K562 (cell line): ENCODE measurements at regions not wholly inside any gene's neighbourhood (a gene's known extent, or its start where the extent isn't known, plus 50 kb on each side); places are given as distances from the start of the nearest gene placed in this dataset.

Experiments
- ATAC-seq: fragments of 200-7000 bp; cut with Tn5 transposase; 3 replicates; pipeline ENCODE4 v1.9.1; 2020; ENCODE audit warnings: moderate library complexity
- BruUV-seq: library from RNA; stranded (reverse); fragments of 400-500 nt; replicated peaks from 2 replicates; lab custom pipeline; 2021; lab: Mats Ljungman, UMichigan
- CTCF ChIA-PET: fragments of 300-600 bp; formaldehyde crosslinking; extraction: SDS; loops from one replicate; lab custom pipeline; 2021; ENCODE audit warnings: low intra/inter-chr PET ratio; lab: Yijun Ruan, JAX
- POLR2A ChIA-PET: fragments of 300-600, 350-650 bp; sonication (Branson Sonifier 250); formaldehyde crosslinking; extraction: SDS; loops from one replicate; lab custom pipeline; 2021; ENCODE audit warnings: antibody characterized with exemption, inconsistent platforms; lab: Yijun Ruan, JAX
- DNase-seq, 4 experiments: peaks; one replicate each; pipeline versions ENCODE4 v3.0.0 to v3.0.0-alpha.2; 2011 to 2018; ENCODE audit warnings: low spot score in 3 of 4, mixed read lengths in 3 of 4; ENCODE audit errors: extremely low read depth in 1 of 4
- FAIRE-seq: peaks from 2 replicates; lab custom pipeline; 2011; peaks lifted over from hg19 to GRCh38; lab: Jason Lieb, UNC
- H2AFZ ChIP-seq: 2 replicates; pipeline ENCODE4 v1.6.0; 2011; ENCODE audit warnings: low read depth, low read length, control low read depth, inconsistent platforms
- H3K27ac ChIP-seq: fragments of 200-600 bp; 3 replicates; pipeline ENCODE4 v1.8.0; 2011; ENCODE audit warnings: low read depth, mild to moderate bottlenecking, control low read depth, inconsistent platforms, low read length, moderate library complexity, mixed read lengths; ENCODE audit errors: extremely low read depth
- H3K27me3 ChIP-seq, 2 experiments: fragments of 300-600 bp in 1 of 2; 2 replicates in 1 of 2; 3 replicates in 1 of 2; pipeline versions ENCODE4 v1.6.0 to v1.8.0; 2011; ENCODE audit warnings: inconsistent platforms in 2 of 2, low read length in 2 of 2, mild to moderate bottlenecking in 1 of 2, mixed read lengths in 1 of 2, moderate library complexity in 1 of 2; ENCODE audit not compliant: control insufficient read depth in 2 of 2, insufficient read depth in 2 of 2
- H3K36me3 ChIP-seq: fragments of 300-600 bp; 3 replicates; pipeline ENCODE4 v1.8.0; 2011; ENCODE audit warnings: mild to moderate bottlenecking, low read length, inconsistent platforms; ENCODE audit not compliant: control insufficient read depth, insufficient read depth
- H3K4me1 ChIP-seq, 2 experiments: fragments of 200-600 bp in 1 of 2; replicated peaks in 1 of 2; 2 replicates in 1 of 2; 3 replicates in 1 of 2; pipeline versions ENCODE4 v1.5.1 to v1.8.0; 2011; ENCODE audit warnings: inconsistent platforms in 2 of 2, low read length in 2 of 2, mild to moderate bottlenecking in 1 of 2, mixed read lengths in 1 of 2, moderate library complexity in 1 of 2; ENCODE audit not compliant: control insufficient read depth in 2 of 2, insufficient read depth in 2 of 2
- H3K4me2 ChIP-seq: 2 replicates; pipeline ENCODE4 v1.6.1; 2011; ENCODE audit warnings: low read length, control low read depth, inconsistent platforms, mixed read lengths; ENCODE audit not compliant: insufficient read depth
- H3K4me3 ChIP-seq: fragments of 200-600 bp; sonication (generic), shearing (Covaris generic); 2 replicates; pipeline ENCODE4 v1.5.1; 2016; ENCODE audit warnings: control low read depth, inconsistent platforms
- H3K79me2 ChIP-seq: fragments of 200-600 bp; 3 replicates; pipeline ENCODE4 v1.8.0; 2011; ENCODE audit warnings: low read length, inconsistent platforms; ENCODE audit not compliant: control insufficient read depth, insufficient read depth
- H3K9ac ChIP-seq, 2 experiments: 2 replicates each; pipeline versions ENCODE4 v1.6.0 to v1.6.1; 2011; ENCODE audit warnings: low read depth in 2 of 2, low read length in 2 of 2, control low read depth in 1 of 2, inconsistent platforms in 1 of 2, mild to moderate bottlenecking in 1 of 2, mixed read lengths in 1 of 2; ENCODE audit not compliant: insufficient read depth in 1 of 2
- H3K9me1 ChIP-seq: one replicate; pipeline ENCODE4 v1.6.0; 2011; ENCODE audit warnings: inconsistent platforms, mild to moderate bottlenecking, low read length, moderate library complexity; ENCODE audit not compliant: control insufficient read depth, insufficient read depth
- H3K9me3 ChIP-seq: replicated peaks from 2 replicates; pipeline ENCODE4 v1.5.1; 2011; ENCODE audit warnings: low read depth, low read length, inconsistent platforms; ENCODE audit not compliant: control insufficient read depth, insufficient read depth
- H4K20me1 ChIP-seq: replicated peaks from 2 replicates; pipeline ENCODE4 v1.6.1; 2011; ENCODE audit warnings: low read length, inconsistent platforms, mixed read lengths; ENCODE audit not compliant: control insufficient read depth, insufficient read depth
- CREB1 ChIP-seq, 2 experiments: sonication (generic) in 1 of 2; formaldehyde crosslinking in 1 of 2; IDR thresholded peaks; 2 replicates each; pipeline versions ENCODE4 v1.6.1 to v1.8.0; 2012 to 2022; ENCODE audit warnings: inconsistent platforms in 1 of 2, mild to moderate bottlenecking in 1 of 2, missing genetic modification reagents in 1 of 2, moderate library complexity in 1 of 2
- EWSR1 ChIP-seq: fragments of 450-650 bp; IDR thresholded peaks from 2 replicates; pipeline ENCODE4 v1.6.1; 2018; ENCODE audit warnings: borderline replicate concordance, mild to moderate bottlenecking, low read depth, moderate library complexity; ENCODE audit not compliant: partially characterized antibody
- OTX1 ChIP-seq: fragments of 450-650 bp; formaldehyde crosslinking; IDR thresholded peaks from 2 replicates; pipeline ENCODE4 v1.4.0; 2022; ENCODE audit warnings: mild to moderate bottlenecking
- ZNF316 ChIP-seq: fragments of 450-650 bp; IDR thresholded peaks from 2 replicates; pipeline ENCODE4 v1.6.1; 2016
- WGBS: fragments of 100-300 bp; shearing (Covaris generic); methylation state at CpG from one replicate; pipeline ENCODE4 v1.1.6; 2016; ENCODE audit warnings: low coverage, mixed read lengths; ENCODE audit not compliant: insufficient coverage; ENCODE audit errors: missing lambda C conversion rate; 5-methylcytosine and 5-hydroxymethylcytosine counted together
- in situ Hi-C: fragments of 300-500 bp; cut with MboI; formaldehyde crosslinking; loops from 4 replicates; pipeline ENCODE4 v1.15.0; 2018; ENCODE audit warnings: inconsistent platforms, mixed read lengths
- intact Hi-C: fragments of 100-400 bp; cut with micrococcal nuclease; formaldehyde crosslinking; loops from 2 replicates; pipeline ENCODE4 v1.14.2; 2022
- TF ChIP-seq, protein P1 (sequence below): fragments of 450-650 bp; IDR thresholded peaks from 2 replicates; pipeline ENCODE4 v1.6.1; 2014; ENCODE audit warnings: low read depth, mild to moderate bottlenecking, moderate library complexity, borderline replicate concordance
- TF ChIP-seq, protein P2 (sequence below): fragments of 450-650 bp; IDR thresholded peaks from 2 replicates; pipeline ENCODE4 v1.6.1; 2018; ENCODE audit not compliant: partially characterized antibody

DNA sequence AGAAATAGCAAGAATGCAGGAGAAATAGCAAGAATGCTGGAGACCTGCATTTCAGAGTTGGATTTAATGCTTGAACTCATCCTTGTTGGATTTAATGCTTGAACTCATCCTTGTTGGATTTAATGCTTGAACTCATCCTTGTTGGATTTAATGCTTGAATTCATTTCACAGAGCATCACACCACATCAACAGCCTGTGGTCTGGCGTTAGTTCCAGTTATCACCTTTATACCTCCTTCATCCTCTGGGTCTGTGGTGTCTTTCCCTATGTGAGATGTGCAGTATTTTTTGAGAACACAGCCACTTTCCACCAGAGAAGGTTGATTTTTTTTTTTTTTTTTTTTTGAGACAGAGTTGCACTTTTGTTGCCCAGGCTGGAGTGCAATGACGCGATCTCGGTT, 546.4 kb upstream of the SOX11 start (continued):
- TF ChIP-seq OTX1 (CRISPR knock-in tag) (no peak), CREB1 (IDR thresholded peaks at IDR 0.05) (no peak), CREB1 (CRISPR knock-in tag; IDR thresholded peaks at IDR 0.05) (no peak), EWSR1 (no peak)
- TF ChIP-seq, protein P1, sequence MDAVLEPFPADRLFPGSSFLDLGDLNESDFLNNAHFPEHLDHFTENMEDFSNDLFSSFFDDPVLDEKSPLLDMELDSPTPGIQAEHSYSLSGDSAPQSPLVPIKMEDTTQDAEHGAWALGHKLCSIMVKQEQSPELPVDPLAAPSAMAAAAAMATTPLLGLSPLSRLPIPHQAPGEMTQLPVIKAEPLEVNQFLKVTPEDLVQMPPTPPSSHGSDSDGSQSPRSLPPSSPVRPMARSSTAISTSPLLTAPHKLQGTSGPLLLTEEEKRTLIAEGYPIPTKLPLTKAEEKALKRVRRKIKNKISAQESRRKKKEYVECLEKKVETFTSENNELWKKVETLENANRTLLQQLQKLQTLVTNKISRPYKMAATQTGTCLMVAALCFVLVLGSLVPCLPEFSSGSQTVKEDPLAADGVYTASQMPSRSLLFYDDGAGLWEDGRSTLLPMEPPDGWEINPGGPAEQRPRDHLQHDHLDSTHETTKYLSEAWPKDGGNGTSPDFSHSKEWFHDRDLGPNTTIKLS, result no peak

DNA sequence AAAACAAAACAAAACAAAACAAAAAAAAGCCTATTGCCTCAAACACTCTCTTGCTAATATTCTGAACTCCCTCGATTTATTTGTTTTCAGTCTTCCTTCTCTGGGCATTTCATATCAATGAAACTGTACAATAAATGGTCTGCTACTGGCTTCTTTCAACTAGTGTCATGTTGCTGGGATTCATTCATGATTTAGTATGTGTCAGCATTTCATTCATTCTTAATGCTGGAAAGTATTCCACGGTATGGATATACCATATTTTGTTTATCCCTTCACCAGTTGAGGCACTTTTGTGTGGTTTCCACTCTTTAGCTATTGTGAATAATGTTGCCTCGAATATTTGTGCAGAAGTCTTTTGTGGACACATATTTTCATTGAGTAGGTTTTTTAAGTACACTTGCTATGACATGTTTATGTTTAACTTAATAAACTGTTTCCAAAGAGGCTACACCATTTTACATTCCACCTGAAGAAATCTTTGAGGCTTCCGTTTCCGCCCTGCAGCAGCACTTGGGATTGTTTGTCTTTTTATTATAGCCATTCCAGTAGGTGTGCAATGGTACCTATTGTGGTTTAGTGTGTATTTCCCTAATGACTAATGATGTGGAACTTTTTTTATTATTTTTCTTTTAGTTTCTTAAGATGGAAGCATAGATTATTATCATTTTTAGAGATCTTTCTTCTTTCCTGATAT, 543.6 kb upstream of the SOX11 start:
- Histone ChIP-seq H3K4me2 (no peak overlapping the region), H3K36me3 (no peaks in the 10 kb centered on the region), H3K27ac (no peak overlapping the region), H3K4me3 (no peak overlapping the region), H3K9me3 (no peaks in the 10 kb centered on the region; the same call in 1 of the 2 replicates), H3K4me1 (no peaks in the 10 kb centered on the region), H4K20me1 (no peaks in the 10 kb centered on the region), H3K79me2 (no peaks in the 10 kb centered on the region), H3K27me3 (no peaks in the 10 kb centered on the region), H3K9me1 (no peaks in the 10 kb centered on the region), H2AFZ (no peak overlapping the region), H3K9ac (no peak overlapping the region)
- CTCF ChIA-PET, result no interaction called here
- TF ChIP-seq, protein P2, sequence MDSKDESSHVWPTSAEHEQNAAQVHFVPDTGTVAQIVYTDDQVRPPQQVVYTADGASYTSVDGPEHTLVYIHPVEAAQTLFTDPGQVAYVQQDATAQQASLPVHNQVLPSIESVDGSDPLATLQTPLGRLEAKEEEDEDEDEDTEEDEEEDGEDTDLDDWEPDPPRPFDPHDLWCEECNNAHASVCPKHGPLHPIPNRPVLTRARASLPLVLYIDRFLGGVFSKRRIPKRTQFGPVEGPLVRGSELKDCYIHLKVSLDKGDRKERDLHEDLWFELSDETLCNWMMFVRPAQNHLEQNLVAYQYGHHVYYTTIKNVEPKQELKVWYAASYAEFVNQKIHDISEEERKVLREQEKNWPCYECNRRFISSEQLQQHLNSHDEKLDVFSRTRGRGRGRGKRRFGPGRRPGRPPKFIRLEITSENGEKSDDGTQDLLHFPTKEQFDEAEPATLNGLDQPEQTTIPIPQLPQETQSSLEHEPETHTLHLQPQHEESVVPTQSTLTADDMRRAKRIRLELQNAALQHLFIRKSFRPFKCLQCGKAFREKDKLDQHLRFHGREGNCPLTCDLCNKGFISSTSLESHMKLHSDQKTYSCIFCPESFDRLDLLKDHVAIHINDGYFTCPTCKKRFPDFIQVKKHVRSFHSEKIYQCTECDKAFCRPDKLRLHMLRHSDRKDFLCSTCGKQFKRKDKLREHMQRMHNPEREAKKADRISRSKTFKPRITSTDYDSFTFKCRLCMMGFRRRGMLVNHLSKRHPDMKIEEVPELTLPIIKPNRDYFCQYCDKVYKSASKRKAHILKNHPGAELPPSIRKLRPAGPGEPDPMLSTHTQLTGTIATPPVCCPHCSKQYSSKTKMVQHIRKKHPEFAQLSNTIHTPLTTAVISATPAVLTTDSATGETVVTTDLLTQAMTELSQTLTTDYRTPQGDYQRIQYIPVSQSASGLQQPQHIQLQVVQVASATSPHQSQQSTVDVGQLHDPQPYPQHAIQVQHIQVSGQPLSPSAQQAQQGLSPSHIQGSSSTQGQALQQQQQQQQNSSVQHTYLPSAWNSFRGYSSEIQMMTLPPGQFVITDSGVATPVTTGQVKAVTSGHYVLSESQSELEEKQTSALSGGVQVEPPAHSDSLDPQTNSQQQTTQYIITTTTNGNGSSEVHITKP, result no peak
- TF ChIP-seq ZNF316, result peak; percentile 31; the same call in 1 of the 2 replicates
- in situ Hi-C loops (no loop called here), intact Hi-C loops (no loop called here)
- no TSS peak for BruUV-seq
- WGBS, result 2% methylated on average over 5 of the region's 5 CpGs
- no peak for FAIRE-seq
- no peak for DNase-seq
- POLR2A ChIA-PET, result no interaction called here
- no peak for ATAC-seq
